Epithelial cell of esophagus (primary cell): ENCODE measurements at regions not wholly inside any gene's neighbourhood (a gene's known extent, or its start where the extent isn't known, plus 50 kb on each side); places are given as distances from the start of the nearest gene placed in this dataset.
"Not testable (repeated sequence)": the region's sequence is repeated elsewhere in the genome, so short reads cannot be mapped to it uniquely, and the experiment has no call there.

Experiments used
- DNase-seq: peaks from one replicate; pipeline ENCODE4 v3.0.0; 2010; ENCODE audit warnings: low read depth
- H3K4me3 ChIP-seq: 2 replicates; pipeline ENCODE4 v1.5.1; 2011; ENCODE audit warnings: mild to moderate bottlenecking, low read length, control low read depth
- TF ChIP-seq, protein P1 (sequence below): IDR thresholded peaks from 2 replicates; pipeline ENCODE4 v1.5.1; 2011; ENCODE audit warnings: low read depth, mild to moderate bottlenecking, low read length, control low read depth, inconsistent platforms; ENCODE audit not compliant: insufficient read depth; ENCODE audit errors: missing control alignments

DNA sequence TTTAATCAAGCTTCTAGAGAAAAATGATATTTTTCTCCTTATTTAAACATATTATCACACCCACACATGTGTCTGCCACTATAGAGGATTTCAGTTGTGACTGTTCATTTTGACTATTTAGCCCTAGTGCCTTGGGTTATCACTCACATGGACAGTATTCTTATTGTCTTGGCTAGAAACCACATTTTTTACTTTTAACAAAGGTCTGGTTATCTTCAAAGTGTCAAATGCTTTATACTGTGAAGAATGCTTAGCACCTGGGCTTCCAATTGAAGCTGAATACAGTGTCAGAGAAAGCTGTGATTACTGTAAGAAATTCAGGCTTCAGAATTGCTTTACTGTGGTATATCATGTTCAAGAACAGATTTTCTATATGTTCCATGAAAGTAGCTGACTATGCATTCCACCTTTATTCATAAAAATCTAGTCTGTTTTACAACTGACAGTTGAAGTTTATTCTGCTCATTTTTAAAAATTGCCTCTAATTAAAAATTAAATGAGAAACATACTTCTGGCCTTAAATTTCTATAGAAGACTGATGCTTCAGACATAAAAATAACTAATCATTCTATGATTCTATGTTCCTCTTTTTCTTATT is 278.6 kb downstream of the SEMA3D start:
- H3K4me3 ChIP-seq = no peak overlapping the region
- TF ChIP-seq, protein P1, sequence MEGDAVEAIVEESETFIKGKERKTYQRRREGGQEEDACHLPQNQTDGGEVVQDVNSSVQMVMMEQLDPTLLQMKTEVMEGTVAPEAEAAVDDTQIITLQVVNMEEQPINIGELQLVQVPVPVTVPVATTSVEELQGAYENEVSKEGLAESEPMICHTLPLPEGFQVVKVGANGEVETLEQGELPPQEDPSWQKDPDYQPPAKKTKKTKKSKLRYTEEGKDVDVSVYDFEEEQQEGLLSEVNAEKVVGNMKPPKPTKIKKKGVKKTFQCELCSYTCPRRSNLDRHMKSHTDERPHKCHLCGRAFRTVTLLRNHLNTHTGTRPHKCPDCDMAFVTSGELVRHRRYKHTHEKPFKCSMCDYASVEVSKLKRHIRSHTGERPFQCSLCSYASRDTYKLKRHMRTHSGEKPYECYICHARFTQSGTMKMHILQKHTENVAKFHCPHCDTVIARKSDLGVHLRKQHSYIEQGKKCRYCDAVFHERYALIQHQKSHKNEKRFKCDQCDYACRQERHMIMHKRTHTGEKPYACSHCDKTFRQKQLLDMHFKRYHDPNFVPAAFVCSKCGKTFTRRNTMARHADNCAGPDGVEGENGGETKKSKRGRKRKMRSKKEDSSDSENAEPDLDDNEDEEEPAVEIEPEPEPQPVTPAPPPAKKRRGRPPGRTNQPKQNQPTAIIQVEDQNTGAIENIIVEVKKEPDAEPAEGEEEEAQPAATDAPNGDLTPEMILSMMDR = no peak
- no peak for DNase-seq

DNA sequence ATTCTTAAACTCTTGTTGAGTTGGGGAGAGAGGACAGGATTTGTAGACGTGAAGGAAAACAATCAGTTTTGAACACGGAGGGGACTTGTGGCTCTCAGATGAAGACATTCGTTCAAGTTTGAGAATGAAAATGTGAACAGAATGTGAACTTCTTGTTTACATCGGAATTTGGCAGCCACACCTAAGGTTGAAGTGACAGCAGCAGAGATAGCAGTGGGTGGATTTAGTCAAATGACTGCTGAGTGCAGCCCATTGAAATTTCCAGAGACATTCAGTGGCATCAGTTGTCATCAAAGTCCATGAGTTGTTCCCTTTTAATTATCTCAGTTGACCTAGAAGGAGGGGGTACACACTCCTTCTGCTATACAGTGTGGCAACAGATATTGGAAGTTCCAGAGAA is 280.0 kb downstream of the SEMA3D start:
- no peak for DNase-seq
- TF ChIP-seq, protein P1 = no peak
- no peak overlapping the region for H3K4me3 ChIP-seq

DNA sequence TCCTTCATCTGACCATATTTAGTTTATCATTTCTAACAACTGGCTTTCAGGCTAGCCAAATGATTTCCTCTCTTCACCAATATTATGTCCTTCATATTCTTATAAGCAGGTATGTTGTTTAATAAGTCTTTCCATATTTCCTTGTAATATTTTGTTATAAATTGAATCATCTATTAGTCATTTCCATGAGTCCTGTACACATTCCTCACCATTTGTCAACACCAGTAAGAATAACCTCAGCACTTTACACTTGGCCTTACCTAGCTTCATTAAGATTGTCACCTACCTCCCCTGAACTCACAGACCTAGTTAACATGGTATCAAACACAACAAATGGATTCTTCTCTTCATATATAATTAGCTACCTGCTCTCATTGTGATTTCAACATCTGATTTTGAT is 282.3 kb downstream of the SEMA3D start:
- H3K4me3 ChIP-seq = no peak overlapping the region
- TF ChIP-seq, protein P1 = no peak
- peak; percentile 75 for DNase-seq

DNA sequence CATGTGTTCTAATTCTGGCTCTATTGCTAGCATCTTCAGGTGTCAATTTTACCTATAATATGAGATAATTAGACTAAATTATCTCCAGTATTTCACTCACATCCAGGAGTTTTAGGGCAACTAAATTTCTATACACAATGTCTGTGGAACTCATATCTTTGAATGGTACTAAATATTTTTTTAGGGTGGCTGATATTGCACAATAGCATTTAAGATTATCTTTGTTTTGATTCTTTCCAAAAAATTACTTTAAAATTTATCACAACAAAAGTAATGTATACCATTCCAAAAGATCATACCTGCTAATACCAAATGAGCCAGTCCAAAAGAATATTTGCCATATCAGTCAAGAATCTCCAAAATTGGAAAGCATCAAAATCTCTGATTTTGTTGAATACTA is 285.5 kb downstream of the SEMA3D start:
- no peak overlapping the region for H3K4me3 ChIP-seq
- TF ChIP-seq, protein P1 = no peak
- DNase-seq = no peak

DNA sequence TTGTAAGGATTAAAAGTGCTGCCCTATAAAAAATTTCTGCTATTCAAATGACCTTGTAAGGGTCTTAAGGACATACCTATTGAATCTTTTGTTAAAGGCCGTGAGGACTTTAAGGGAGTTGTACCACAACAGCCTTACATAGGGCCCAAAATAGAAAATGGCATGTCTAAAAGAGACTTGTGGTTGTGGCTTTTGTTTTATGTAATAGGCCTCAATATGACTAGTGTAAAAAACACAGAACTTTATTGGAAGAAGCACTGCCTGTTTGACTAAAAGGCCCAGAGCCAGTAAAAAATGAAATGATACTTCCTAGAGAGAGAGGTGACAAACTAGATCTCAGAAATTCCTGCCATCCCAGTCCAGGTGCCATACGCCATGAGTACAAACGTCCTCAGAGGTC is 286.6 kb downstream of the SEMA3D start:
- DNase-seq = no peak
- H3K4me3 ChIP-seq = no peak overlapping the region
- TF ChIP-seq, protein P1 = no peak

DNA sequence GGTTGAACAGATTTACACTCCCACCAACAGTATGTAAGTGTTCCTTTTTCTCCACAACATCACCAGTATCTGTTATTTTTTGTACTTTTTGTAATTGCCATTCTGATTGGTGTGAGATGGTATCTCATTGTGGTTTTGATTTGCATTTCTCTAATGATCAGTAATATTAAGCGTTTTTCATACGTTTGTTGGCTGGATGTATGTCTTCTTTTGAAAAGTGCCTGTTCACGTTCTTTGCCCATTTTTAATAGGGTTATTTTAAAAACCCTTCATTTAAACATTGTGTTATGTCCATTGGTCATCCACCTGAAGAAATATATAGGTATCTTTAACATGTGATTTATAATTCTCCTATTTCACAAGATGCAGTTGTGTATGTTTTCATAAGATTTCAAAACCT is 291.3 kb downstream of the SEMA3D start:
- no peak for DNase-seq
- TF ChIP-seq, protein P1 = no peak
- H3K4me3 ChIP-seq = no peak overlapping the region

DNA sequence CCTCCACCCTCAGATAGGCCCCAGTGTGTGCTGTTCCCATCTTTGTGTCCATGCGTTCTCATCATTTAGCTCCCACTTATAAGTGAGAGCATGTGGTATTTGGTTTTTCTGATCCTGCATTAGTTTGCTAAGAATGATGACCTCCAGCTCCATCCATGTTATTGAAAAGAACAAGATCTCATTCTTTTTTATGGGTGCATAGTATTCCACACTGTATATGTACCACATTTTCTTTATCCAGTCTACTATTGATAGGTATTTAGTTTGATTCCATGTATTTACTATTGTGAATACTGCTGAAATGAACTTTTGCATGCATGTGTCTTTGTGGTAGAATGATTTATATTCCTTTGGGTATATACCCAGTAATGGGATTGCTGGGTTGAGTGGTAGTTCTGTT is 303.3 kb downstream of the SEMA3D start:
- not testable (repeated sequence) for DNase-seq, H3K4me3 ChIP-seq

DNA sequence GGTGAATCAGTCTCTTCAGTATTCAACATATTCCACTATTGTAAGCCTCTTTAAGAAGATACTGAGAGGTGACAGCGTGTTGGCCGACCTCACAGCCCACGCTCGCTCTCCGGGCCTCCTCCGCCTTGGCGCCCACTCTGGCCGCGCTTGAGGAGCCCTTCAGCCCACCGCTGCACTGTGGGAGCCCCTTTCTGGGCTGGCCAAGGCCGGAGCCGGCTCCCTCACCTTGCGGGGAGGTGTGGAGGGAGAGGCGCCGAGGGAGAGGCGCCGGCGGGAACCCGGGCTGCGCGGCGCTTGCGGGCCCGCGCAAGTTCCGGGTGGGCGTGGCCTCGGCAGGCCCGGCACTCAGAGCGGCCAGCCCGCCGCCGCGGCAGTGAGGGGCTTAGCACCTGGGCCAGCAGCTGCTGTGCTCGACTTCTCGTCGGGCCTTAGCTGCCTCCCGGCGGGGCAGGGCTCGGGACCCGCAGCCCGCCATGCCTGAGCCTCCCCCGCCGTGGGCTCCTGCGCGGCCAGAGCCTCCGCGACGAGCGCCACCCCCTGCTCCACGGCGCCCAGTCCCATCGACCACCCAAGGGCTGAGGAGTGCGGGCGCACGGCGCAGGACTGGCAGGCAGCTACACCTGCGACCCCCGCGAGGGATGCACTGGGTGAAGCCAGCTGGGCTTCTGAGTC is 306.4 kb downstream of the SEMA3D start:
- not testable (repeated sequence) for H3K4me3 ChIP-seq, DNase-seq
